Sigmoid colon (tissue), 4 donors: ENCODE measurements at regions not wholly inside any gene's neighbourhood (a gene's known extent, or its start where the extent isn't known, plus 50 kb on each side); places are given as distances from the start of the nearest gene placed in this dataset.

Experiments used
- EP300 ChIP-seq, 4 donors: sonication (generic); formaldehyde crosslinking; IDR thresholded peaks; one replicate each; pipeline ENCODE4 v1.6.1; 2017; ENCODE audit warnings: antibody characterized with exemption in 4 of 4
- POLR2A ChIP-seq, 2 donors: fragments of 450-650 bp; IDR thresholded peaks; one replicate each; pipeline ENCODE4 v1.6.1; 2016; ENCODE audit warnings: antibody characterized with exemption in 2 of 2, mild to moderate bottlenecking in 2 of 2, moderate library complexity in 2 of 2
- POLR2AphosphoS5 ChIP-seq, 4 donors: sonication (generic); formaldehyde crosslinking; IDR thresholded peaks; one replicate each; pipeline ENCODE4 v1.6.1; 2017; ENCODE audit warnings: antibody characterized with exemption in 4 of 4
- TF ChIP-seq, protein P1 (sequence below), 4 experiments: fragments of 450-650 bp in 3 of 4; fragments of 200-600 bp in 1 of 4; IDR thresholded peaks; one replicate each; pipeline ENCODE4 v1.5.1; 2016 to 2019; ENCODE audit warnings: antibody characterized with exemption in 4 of 4, mild to moderate bottlenecking in 3 of 4, moderate library complexity in 2 of 4

DNA sequence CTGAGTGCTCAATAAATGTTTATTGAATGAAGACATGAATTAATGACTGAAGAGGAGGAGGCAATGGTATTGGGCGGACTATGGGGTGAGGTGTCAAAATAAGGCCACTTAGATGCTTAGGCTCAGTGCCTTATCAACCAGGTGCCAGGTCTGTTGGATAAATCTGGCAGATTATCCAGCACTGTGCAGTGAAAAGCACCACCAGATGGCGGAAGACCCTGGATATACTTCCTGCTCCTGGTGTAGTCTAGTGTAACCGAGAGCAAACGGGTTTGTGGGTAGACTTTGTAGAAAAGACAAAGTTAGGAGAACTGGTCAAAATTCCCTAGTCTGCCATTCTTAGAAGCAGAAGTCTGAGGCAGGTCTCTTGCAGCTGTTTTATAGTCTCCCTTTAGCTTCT is 306.3 kb downstream of the ATP23 start:
- TF ChIP-seq, protein P1, sequence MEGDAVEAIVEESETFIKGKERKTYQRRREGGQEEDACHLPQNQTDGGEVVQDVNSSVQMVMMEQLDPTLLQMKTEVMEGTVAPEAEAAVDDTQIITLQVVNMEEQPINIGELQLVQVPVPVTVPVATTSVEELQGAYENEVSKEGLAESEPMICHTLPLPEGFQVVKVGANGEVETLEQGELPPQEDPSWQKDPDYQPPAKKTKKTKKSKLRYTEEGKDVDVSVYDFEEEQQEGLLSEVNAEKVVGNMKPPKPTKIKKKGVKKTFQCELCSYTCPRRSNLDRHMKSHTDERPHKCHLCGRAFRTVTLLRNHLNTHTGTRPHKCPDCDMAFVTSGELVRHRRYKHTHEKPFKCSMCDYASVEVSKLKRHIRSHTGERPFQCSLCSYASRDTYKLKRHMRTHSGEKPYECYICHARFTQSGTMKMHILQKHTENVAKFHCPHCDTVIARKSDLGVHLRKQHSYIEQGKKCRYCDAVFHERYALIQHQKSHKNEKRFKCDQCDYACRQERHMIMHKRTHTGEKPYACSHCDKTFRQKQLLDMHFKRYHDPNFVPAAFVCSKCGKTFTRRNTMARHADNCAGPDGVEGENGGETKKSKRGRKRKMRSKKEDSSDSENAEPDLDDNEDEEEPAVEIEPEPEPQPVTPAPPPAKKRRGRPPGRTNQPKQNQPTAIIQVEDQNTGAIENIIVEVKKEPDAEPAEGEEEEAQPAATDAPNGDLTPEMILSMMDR (IDR thresholded peaks at IDR 0.05), result no peak
- TF ChIP-seq POLR2A (IDR thresholded peaks at IDR 0.05), result no peak
- TF ChIP-seq EP300 (IDR thresholded peaks at IDR 0.05), result no peak
- no peak for TF ChIP-seq POLR2AphosphoS5 (IDR thresholded peaks at IDR 0.05)
